GM10266 (cell line): ENCODE measurements at regions not wholly inside any gene's neighbourhood (a gene's known extent, or its start where the extent isn't known, plus 50 kb on each side); places are given as distances from the start of the nearest gene placed in this dataset.

Experiments used
- DNase-seq: peaks from one replicate; pipeline ENCODE4 v3.0.0; 2012; ENCODE audit errors: extremely low spot score
- TF ChIP-seq, protein P1 (sequence below): IDR thresholded peaks from 2 replicates; pipeline ENCODE4 v1.5.1; 2012; ENCODE audit warnings: mild to moderate bottlenecking, low read depth; ENCODE audit not compliant: control insufficient read depth, insufficient read depth; ENCODE audit errors: missing control alignments

DNA sequence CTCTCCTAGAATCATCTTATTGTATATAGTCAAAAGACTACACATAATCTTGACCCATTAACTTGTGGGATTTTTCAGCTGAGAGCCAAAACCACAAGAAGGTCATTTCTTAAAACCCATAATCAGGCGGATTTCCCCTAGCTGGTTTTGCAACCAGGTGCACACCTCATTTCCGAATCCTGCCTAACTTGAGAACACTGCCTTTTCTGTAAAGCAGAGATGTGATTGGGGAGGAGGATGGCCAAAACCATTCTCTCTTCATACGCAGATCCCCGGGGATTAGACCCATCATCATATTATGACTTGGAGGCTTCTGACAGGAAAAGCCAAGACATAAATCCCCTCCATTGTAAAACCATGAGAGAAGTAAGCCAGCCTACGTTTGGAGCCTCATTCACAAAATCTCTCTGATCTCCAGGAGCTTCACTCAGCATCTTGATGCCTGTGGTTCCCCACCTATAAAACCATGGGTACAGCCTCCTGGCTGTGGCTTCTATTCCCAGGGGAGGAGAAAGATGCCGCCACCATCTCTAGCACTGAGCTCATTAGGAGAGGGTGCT, 191.3 kb downstream of the KIF18A start:
- TF ChIP-seq, protein P1, sequence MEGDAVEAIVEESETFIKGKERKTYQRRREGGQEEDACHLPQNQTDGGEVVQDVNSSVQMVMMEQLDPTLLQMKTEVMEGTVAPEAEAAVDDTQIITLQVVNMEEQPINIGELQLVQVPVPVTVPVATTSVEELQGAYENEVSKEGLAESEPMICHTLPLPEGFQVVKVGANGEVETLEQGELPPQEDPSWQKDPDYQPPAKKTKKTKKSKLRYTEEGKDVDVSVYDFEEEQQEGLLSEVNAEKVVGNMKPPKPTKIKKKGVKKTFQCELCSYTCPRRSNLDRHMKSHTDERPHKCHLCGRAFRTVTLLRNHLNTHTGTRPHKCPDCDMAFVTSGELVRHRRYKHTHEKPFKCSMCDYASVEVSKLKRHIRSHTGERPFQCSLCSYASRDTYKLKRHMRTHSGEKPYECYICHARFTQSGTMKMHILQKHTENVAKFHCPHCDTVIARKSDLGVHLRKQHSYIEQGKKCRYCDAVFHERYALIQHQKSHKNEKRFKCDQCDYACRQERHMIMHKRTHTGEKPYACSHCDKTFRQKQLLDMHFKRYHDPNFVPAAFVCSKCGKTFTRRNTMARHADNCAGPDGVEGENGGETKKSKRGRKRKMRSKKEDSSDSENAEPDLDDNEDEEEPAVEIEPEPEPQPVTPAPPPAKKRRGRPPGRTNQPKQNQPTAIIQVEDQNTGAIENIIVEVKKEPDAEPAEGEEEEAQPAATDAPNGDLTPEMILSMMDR: no peak
- peak; percentile 31 for DNase-seq

DNA sequence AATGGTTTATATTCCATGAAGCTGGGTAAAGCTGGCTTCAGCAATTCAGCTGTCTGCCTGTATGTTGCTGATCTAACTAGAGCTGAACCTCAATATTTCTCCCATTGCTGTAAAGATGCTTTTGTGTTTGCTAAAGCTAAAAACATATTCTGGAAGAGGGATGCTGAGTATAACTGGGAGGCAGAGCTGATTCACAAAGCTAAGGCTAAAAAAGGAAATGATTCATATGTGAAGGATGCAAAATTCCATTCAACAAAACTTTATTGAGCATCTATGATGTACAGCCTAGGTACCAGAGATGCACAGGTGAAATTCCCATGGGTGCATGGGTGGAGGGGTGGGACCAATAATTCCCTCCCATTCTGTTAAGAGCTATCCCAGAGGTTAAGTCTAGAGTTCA, 193.9 kb downstream of the KIF18A start:
- DNase-seq: no peak
- TF ChIP-seq, protein P1: no peak

DNA sequence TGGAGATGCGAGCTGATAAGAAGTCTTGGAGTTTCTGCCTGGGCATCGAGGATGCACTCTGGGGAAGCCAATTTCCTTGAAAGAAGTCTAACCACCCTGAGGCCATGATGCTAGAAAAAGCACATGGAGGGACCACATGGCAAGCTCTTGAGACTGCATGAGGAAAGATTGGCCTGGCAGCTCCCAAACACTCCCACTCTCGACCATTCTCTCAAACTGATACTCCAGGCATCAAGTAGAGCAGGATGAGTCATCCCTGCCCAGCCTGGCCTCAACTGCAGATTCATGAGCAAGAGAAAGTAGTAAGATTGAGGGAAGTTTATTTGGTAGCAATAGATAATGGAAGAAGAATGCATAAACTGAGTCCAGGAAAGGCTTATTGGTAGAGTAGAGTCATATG, 194.3 kb downstream of the KIF18A start:
- TF ChIP-seq, protein P1: no peak
- no peak for DNase-seq

DNA sequence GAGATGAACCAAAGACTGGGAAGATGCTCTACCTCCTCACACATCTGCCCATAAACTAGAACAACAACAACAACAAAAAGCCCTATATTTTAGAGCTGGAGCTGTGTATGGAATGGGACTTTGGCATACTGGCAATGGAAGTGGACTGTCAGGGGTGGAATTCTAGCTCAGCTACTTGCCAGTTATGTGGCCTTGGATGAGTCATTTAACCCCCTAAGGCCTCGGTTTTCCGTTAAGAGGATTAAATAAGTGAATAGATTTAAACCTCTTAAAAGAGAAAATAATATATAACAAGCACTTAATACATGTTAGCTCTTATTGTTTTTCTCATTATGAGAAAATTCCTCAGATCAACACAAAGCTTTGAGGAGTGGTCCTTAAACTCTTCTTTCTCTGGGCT, 195.0 kb downstream of the KIF18A start:
- DNase-seq: no peak
- TF ChIP-seq, protein P1: no peak

DNA sequence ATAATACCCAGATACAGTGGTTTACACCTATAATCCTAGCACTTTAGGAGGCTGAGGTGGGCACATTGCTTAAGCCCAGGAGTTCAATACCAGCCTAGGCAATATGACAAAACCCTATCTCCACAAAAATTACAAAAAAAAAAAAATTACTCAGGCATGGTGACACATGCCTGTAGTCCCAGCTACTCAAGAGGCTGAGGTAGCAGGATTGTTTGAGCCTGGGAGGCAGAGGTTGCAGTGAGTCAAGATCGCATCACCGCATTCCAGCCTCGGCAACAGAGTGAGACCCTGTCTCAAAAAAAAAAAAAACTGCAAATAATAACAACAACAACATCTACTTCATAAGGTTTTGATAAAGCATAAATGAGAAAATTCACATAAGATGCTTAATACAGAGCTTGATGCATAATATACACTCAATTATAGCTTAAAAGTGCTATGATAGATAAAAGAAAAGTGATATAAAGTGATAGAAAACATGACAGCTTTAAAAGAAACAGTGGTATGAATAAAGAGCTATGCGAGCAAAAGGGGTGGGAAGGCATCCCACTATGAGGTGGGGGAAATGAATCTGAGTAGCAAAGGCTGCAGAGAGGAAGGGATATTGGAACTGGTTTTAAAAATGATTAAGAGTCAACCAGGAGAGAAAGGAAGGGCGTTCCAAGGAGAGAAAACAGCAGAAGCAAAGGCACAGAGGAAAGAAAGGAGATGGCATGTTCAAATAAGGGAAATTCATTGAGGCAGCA, 197.6 kb downstream of the KIF18A start:
- DNase-seq: no peak

DNA sequence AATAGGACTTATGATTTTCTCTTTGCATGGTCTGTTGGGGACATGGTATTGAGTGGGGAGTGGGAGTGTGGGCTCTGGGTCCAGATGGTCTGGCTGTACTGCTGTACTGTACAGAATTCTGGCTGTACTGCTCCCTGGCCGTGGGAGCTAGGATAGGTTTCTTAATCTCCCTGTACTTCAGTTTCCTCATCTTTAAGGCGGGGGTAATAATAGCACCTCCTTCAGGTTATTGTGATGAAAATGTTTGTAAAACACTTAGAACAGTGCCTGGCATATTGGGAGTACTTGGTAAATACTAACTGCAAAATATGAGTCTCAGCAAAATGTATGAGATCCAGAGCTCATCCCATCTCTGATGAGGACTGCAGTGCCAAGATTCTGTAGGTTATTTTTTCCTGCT, 198.6 kb downstream of the KIF18A start:
- TF ChIP-seq, protein P1: no peak
- DNase-seq: no peak

More for the DNA sequence above, 197.6 kb downstream of the KIF18A start:
- TF ChIP-seq, protein P1: no peak

DNA sequence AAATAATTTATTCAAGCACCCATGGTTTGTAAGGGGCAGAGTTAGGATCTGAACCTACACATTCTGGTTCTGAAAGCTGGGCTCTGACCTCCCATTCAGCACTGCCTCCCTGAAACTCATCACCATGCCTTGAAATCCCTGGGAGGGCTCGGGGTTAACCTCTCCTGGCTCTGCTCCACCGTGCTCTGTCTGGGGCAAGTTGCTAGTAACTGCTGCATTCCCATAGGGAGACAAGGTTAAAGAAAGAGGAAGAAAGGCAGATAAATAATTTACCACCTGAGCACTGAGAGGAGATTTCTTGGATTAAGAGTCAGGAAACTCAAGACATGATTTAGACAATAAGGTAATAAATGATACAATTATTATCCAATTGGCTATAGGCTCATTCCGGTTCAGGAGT, 199.3 kb downstream of the KIF18A start:
- TF ChIP-seq, protein P1: no peak
- no peak for DNase-seq
